Mucosa of descending colon (tissue), 3 donors: ENCODE measurements at regions not wholly inside any gene's neighbourhood (a gene's known extent, or its start where the extent isn't known, plus 50 kb on each side); places are given as distances from the start of the nearest gene placed in this dataset.

Experiments used
- ATAC-seq: fragments of 200-7000 bp; cut with Tn5 transposase; one replicate; pipeline ENCODE4 v1.9.1; 2020; ENCODE audit warnings: mild to moderate bottlenecking, moderate library complexity
- DNase-seq, 3 donors: peaks; one replicate each; pipeline ENCODE4 v3.0.0-alpha.2; 2020
- H3K36me3 ChIP-seq: fragments of 200-600 bp; one replicate; pipeline ENCODE4 v1.8.0; 2021; ENCODE audit warnings: low read depth, mild to moderate bottlenecking
- H3K4me1 ChIP-seq: fragments of 200-600 bp; one replicate; pipeline ENCODE4 v1.8.0; 2021; ENCODE audit warnings: low read depth, mild to moderate bottlenecking
- H3K4me3 ChIP-seq: fragments of 200-600 bp; one replicate; pipeline ENCODE4 v1.8.0; 2021; ENCODE audit warnings: mild to moderate bottlenecking
- H3K9me3 ChIP-seq: fragments of 200-600 bp; one replicate; pipeline ENCODE4 v1.8.0; 2021; ENCODE audit warnings: mild to moderate bottlenecking
- CTCF ChIP-seq: fragments of 200-600 bp; IDR thresholded peaks from one replicate; pipeline ENCODE4 v1.8.0; 2022; ENCODE audit warnings: antibody characterized with exemption, mild to moderate bottlenecking
- intact Hi-C, 2 donors: fragments of 100-400 bp; cut with DNase I in 1 of 2; cut with micrococcal nuclease in 1 of 2; formaldehyde crosslinking; loops; one replicate each; pipeline versions ENCODE4 v1.11.0 to v1.11.1; 2022; cut with DNase I, micrococcal nuclease
- donor health status: DM: no; HTN: no; CAD: no; lungs with moderate emphysema.
- donor health status: DM: no; HTN: no; CAD: no.
- donor health status: DM: no; HTN: yes; CAD: no.

GRCh38 chr13:74705438-74705837 is 571.2 kb upstream of the KLF12 start:
- H3K4me1 ChIP-seq: no peaks in the 10 kb centered on the region
- no peak overlapping the region for H3K4me3 ChIP-seq
- ATAC-seq (no peak), DNase-seq (no peak)
- no peaks in the 10 kb centered on the region for H3K9me3 ChIP-seq
- no peaks in the 10 kb centered on the region for H3K36me3 ChIP-seq
- TF ChIP-seq CTCF: no peak
- intact Hi-C loops: no loop called here

- H3K4me1 ChIP-seq: no peaks in the 10 kb centered on the region
- ATAC-seq: no peak
- TF ChIP-seq CTCF: no peak
- no peak for DNase-seq
- H3K36me3 ChIP-seq: no peaks in the 10 kb centered on the region
- H3K9me3 ChIP-seq: no peaks in the 10 kb centered on the region
- intact Hi-C loops: no loop called here
- no peak overlapping the region for H3K4me3 ChIP-seq
Measured at GRCh38 chr13:74703855-74704387, 569.7 kb upstream of the KLF12 start.

- intact Hi-C loops: no loop called here
- TF ChIP-seq CTCF: no peak
Measured at GRCh38 chr13:74696148-74696922, 562.1 kb upstream of the KLF12 start.

GRCh38 chr13:74695021-74695800 is 561.0 kb upstream of the KLF12 start:
- intact Hi-C loops: no loop called here
- Histone ChIP-seq H3K36me3 (no peaks in the 10 kb centered on the region), H3K4me1 (no peaks in the 10 kb centered on the region), H3K4me3 (no peak overlapping the region), H3K9me3 (no peaks in the 10 kb centered on the region)
- ATAC-seq: no peak
- TF ChIP-seq CTCF: no peak
- no peak for DNase-seq

More at GRCh38 chr13:74696148-74696922, 562.1 kb upstream of the KLF12 start:
- H3K4me3 ChIP-seq: no peak overlapping the region
- ATAC-seq (no peak), DNase-seq (no peak)
- no peaks in the 10 kb centered on the region for H3K4me1 ChIP-seq
- no peaks in the 10 kb centered on the region for H3K36me3 ChIP-seq
- H3K9me3 ChIP-seq: no peaks in the 10 kb centered on the region

GRCh38 chr13:74687442-74688182 is 553.4 kb upstream of the KLF12 start:
- no peak overlapping the region for H3K4me3 ChIP-seq
- DNase-seq (no peak), ATAC-seq (no peak)
- H3K4me1 ChIP-seq: no peaks in the 10 kb centered on the region
- H3K9me3 ChIP-seq: no peaks in the 10 kb centered on the region
- TF ChIP-seq CTCF: no peak
- intact Hi-C loops: no loop called here
- no peaks in the 10 kb centered on the region for H3K36me3 ChIP-seq
